PC-3 (cell line): ENCODE measurements at regions not wholly inside any gene's neighbourhood (a gene's known extent, or its start where the extent isn't known, plus 50 kb on each side); places are given as distances from the start of the nearest gene placed in this dataset.
A peak's percentile ranks its signal among the peaks of the same experiment; 100 is the strongest.

ENCODE experiments used
- CTCF ChIP-seq: fragments of 300-600 bp; sonication (generic); conservative IDR thresholded peaks from 2 replicates; pipeline ENCODE4 v1.5.1; 2017; ENCODE audit warnings: antibody characterized with exemption, low read depth, mild to moderate bottlenecking, low read length
- EZH2phosphoT487 ChIP-seq: fragments of 300-600 bp; sonication (generic); IDR thresholded peaks from 2 replicates; pipeline ENCODE4 v1.6.1; 2018; ENCODE audit warnings: mild to moderate bottlenecking, antibody characterized with exemption, low read length, borderline replicate concordance

DNA sequence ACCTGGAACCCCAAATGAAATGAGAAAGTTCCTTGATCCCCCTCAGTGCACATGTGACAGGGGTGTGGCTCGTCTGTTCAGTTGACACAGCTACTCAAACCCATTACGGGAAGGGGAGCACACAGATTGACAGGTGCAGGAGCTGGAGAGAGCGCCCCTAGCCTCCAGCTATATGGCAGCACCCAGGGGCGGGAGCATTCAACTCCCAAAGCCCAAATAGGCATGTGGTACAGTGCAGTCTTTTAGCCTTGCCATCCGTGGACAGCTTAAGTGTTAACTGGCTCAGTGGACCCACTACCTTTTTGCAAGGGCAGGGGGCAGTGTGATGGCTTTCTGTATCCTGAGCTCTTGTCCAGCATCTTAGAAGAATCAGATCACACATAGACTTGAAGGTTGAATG is 1374.2 kb upstream of the ALCAM start:
- TF ChIP-seq CTCF (peak; percentile 33; the same call in 1 of the 2 replicates), EZH2phosphoT487 (no peak)
